ENCODE measurements at regions not wholly inside any gene's neighbourhood (a gene's known extent, or its start where the extent isn't known, plus 50 kb on each side); places are given as distances from the start of the nearest gene placed in this dataset.

GRCh38 chr2:31739161-31739560 is 158.4 kb upstream of the SRD5A2 start:
- Histone ChIP-seq H3K27me3 (replicated peaks in 1 of 2; ENCODE audit: control insufficient read depth in 2 of 2, insufficient read depth in 2 of 2, low read length in 1 of 2) (no peaks in the 10 kb centered on the region; a peak in 1 of 4 replicates), H3K36me3 (ENCODE audit: control insufficient read depth in 2 of 2, insufficient read depth in 2 of 2, low read length in 1 of 2) (no peaks in the 10 kb centered on the region), H3K4me2 (ENCODE audit: control insufficient read depth, insufficient read depth) (no peak overlapping the region), H3K4me3 (no peak overlapping the region), H3K9me3 (replicated peaks; ENCODE audit: control insufficient read depth, insufficient read depth, low read length) (no peaks in the 10 kb centered on the region), H3K27ac (ENCODE audit: control insufficient read depth, insufficient read depth) (no peak overlapping the region), H3K9ac (ENCODE audit: control insufficient read depth, insufficient read depth, low read length) (no peak overlapping the region), H4K20me1 (ENCODE audit: control insufficient read depth, insufficient read depth) (no peaks in the 10 kb centered on the region), H2AFZ (ENCODE audit: control insufficient read depth, low read depth, low read length) (no peak overlapping the region), H3K79me2 (ENCODE audit: control insufficient read depth, insufficient read depth, low read length) (no peaks in the 10 kb centered on the region), H3K4me1 (ENCODE audit: control insufficient read depth, insufficient read depth, low read length) (no peaks in the 10 kb centered on the region)
- TF ChIP-seq RB1 (IDR thresholded peaks at IDR 0.05; ENCODE audit: borderline replicate concordance) (no peak), CHD2 (IDR thresholded peaks at IDR 0.05; ENCODE audit: borderline replicate concordance, low read depth, low read length) (no peak), EED (IDR thresholded peaks at IDR 0.05; ENCODE audit: low read depth) (no peak), SIX5 (IDR thresholded peaks at IDR 0.05; ENCODE audit: low read depth, low read length, severe bottlenecking) (no peak), WRNIP1 (IDR thresholded peaks at IDR 0.05; ENCODE audit: borderline replicate concordance, low read depth, low read length) (no peak), ZNF384 (IDR thresholded peaks at IDR 0.05; ENCODE audit: borderline replicate concordance, low read depth, low read length) (no peak)
- TF ChIP-seq, protein P1, sequence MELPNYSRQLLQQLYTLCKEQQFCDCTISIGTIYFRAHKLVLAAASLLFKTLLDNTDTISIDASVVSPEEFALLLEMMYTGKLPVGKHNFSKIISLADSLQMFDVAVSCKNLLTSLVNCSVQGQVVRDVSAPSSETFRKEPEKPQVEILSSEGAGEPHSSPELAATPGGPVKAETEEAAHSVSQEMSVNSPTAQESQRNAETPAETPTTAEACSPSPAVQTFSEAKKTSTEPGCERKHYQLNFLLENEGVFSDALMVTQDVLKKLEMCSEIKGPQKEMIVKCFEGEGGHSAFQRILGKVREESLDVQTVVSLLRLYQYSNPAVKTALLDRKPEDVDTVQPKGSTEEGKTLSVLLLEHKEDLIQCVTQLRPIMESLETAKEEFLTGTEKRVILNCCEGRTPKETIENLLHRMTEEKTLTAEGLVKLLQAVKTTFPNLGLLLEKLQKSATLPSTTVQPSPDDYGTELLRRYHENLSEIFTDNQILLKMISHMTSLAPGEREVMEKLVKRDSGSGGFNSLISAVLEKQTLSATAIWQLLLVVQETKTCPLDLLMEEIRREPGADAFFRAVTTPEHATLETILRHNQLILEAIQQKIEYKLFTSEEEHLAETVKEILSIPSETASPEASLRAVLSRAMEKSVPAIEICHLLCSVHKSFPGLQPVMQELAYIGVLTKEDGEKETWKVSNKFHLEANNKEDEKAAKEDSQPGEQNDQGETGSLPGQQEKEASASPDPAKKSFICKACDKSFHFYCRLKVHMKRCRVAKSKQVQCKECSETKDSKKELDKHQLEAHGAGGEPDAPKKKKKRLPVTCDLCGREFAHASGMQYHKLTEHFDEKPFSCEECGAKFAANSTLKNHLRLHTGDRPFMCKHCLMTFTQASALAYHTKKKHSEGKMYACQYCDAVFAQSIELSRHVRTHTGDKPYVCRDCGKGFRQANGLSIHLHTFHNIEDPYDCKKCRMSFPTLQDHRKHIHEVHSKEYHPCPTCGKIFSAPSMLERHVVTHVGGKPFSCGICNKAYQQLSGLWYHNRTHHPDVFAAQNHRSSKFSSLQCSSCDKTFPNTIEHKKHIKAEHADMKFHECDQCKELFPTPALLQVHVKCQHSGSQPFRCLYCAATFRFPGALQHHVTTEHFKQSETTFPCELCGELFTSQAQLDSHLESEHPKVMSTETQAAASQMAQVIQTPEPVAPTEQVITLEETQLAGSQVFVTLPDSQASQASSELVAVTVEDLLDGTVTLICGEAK (IDR thresholded peaks at IDR 0.05; ENCODE audit: borderline replicate concordance), result no peak
- POLR2A ChIA-PET, result no interaction called here
- no peak for DNase-seq (ENCODE audit: low read depth, low spot score)
- 70% methylated on average over 3 of the region's 3 CpGs for WGBS (ENCODE audit: insufficient coverage, insufficient replicate concordance, low lambda C conversion rate, missing lambda C conversion rate)
- FAIRE-seq, result no peak
- SMC1A ChIA-PET (ENCODE audit: uncharacterized antibody, unreplicated experiment), result no interaction called here
- BruUV-seq (replicated peaks), result no TSS peak
- no peak for ATAC-seq
- intact Hi-C loops (cut with micrococcal nuclease; ENCODE audit: unreplicated experiment), result no loop called here
- in situ Hi-C loops (cut with MboI), result no loop called here
- CTCF ChIA-PET, result no interaction called here
- RAD21 ChIA-PET (ENCODE audit: unreplicated experiment), result no interaction called here

Data from GM12878 (cell line).